ENCODE measurements at regions not wholly inside any gene's neighbourhood (a gene's known extent, or its start where the extent isn't known, plus 50 kb on each side); places are given as distances from the start of the nearest gene placed in this dataset.

- Histone ChIP-seq H3K79me2 (ENCODE audit: insufficient read depth, low read length) (no peaks in the 10 kb centered on the region), H3K27me3 (ENCODE audit: insufficient read depth, low read length) (no peaks in the 10 kb centered on the region), H3K9ac (ENCODE audit: low read length) (no peak overlapping the region), H3K36me3 (ENCODE audit: control insufficient read depth in 1 of 2, insufficient read depth in 2 of 2, low read length in 2 of 2) (no peaks in the 10 kb centered on the region), H3K27ac (ENCODE audit: low read depth, low read length) (no peak overlapping the region), H3K9me2 (ENCODE audit: insufficient read depth) (no peaks in the 10 kb centered on the region), H2AFZ (ENCODE audit: low read depth, low read length, poor library complexity, severe bottlenecking) (no peak overlapping the region), H3K4me1 (ENCODE audit: control insufficient read depth in 1 of 2, insufficient read depth in 2 of 2, low read length in 2 of 2) (no peaks in the 10 kb centered on the region), H3K4me2 (ENCODE audit: low read length) (no peak overlapping the region), H3K9me3 (ENCODE audit: control insufficient read depth in 1 of 2, insufficient read depth in 1 of 2, low read depth in 1 of 2, low read length in 2 of 2) (no peaks in the 10 kb centered on the region), H4K20me1 (ENCODE audit: insufficient read depth) (no peaks in the 10 kb centered on the region), H3K4me3 (replicated peaks in 1 of 2; ENCODE audit: low read depth in 1 of 2, low read length in 2 of 2) (no peak overlapping the region)
- ATAC-seq: no peak
- BruUV-seq (replicated peaks): no TSS peak
- ChIA-PET CTCF (no interaction called here), RAD21 (ENCODE audit: low non-redundant PET in 1 of 2, low total read pairs in 2 of 2, uncharacterized antibody in 2 of 2, unreplicated experiment in 2 of 2) (no interaction called here), POLR2A (no interaction called here)
- intact Hi-C loops (cut with micrococcal nuclease): no loop called here
- DNase-seq (ENCODE audit: low read depth, low spot score): no peak
- TF ChIP-seq ZNF274 (IDR thresholded peaks at IDR 0.05; ENCODE audit: low read depth, low read length) (no peak), MAX (IDR thresholded peaks at IDR 0.05) (no peak), CBX3 (IDR thresholded peaks at IDR 0.05; ENCODE audit: low read depth) (no peak), ZBTB33 (IDR thresholded peaks at IDR 0.05; ENCODE audit: extremely low read depth, insufficient replicate concordance, low read length) (no peak), SIN3A (IDR thresholded peaks at IDR 0.05; ENCODE audit: low read depth) (no peak), YY1 (IDR thresholded peaks at IDR 0.05; ENCODE audit: extremely low read depth, insufficient replicate concordance, low read depth, low read length) (no peak), ELF1 (IDR thresholded peaks at IDR 0.05; ENCODE audit: borderline replicate concordance, low read depth) (no peak), EZH2phosphoT487 (IDR thresholded peaks at IDR 0.05; ENCODE audit: borderline replicate concordance) (no peak), POLR2AphosphoS5 (IDR thresholded peaks at IDR 0.05; ENCODE audit: low read depth, low read length) (no peak), JUND (IDR thresholded peaks at IDR 0.05) (no peak), CTCF (IDR thresholded peaks at IDR 0.05 in 2 of 3, conservative IDR thresholded peaks at IDR 0.05 in 1 of 3; ENCODE audit: borderline replicate concordance in 1 of 3, insufficient read depth in 1 of 3, low read depth in 2 of 3, low read length in 2 of 3) (no peak), SRF (IDR thresholded peaks at IDR 0.05; ENCODE audit: low read depth) (no peak), ATF3 (IDR thresholded peaks at IDR 0.05) (no peak), FOSL1 (IDR thresholded peaks at IDR 0.05; ENCODE audit: low read depth) (no peak), POLR2A (IDR thresholded peaks at IDR 0.05; ENCODE audit: borderline replicate concordance, extremely low read depth, insufficient read depth, insufficient read length) (no peak), ZFX (IDR thresholded peaks at IDR 0.05) (no peak), EZH2 (IDR thresholded peaks at IDR 0.05) (no peak), TCF7L2 (IDR thresholded peaks at IDR 0.05; ENCODE audit: borderline replicate concordance, extremely low read depth, insufficient read depth, insufficient read length) (no peak), EGR1 (IDR thresholded peaks at IDR 0.05; ENCODE audit: low read depth) (no peak)
Measured at GRCh38 chr11:69230856-69231425, 63.0 kb upstream of the MYEOV start.
